Fibroblast of pulmonary artery (primary cell): ENCODE measurements at regions not wholly inside any gene's neighbourhood (a gene's known extent, or its start where the extent isn't known, plus 50 kb on each side); places are given as distances from the start of the nearest gene placed in this dataset.

ENCODE experiments used
- DNase-seq: peaks from one replicate; pipeline ENCODE4 v3.0.0-alpha.2; 2010; ENCODE audit warnings: low read depth
- H3K4me3 ChIP-seq: replicated peaks from 2 replicates; pipeline ENCODE4 v1.5.1; 2011; ENCODE audit warnings: low read depth, mild to moderate bottlenecking, control low read depth, low read length, moderate library complexity
- CTCF ChIP-seq: IDR thresholded peaks from 2 replicates; pipeline ENCODE4 v1.5.1; 2011; ENCODE audit warnings: mild to moderate bottlenecking, control low read depth, low read length, inconsistent platforms; ENCODE audit errors: missing control alignments

- no peak for TF ChIP-seq CTCF
- no peak for DNase-seq
- no peak overlapping the region for H3K4me3 ChIP-seq
Observed at GRCh38 chr2:239590995-239591915, 190.4 kb upstream of the HDAC4 start.

- DNase-seq = no peak
- no peak for TF ChIP-seq CTCF
- H3K4me3 ChIP-seq = no peak overlapping the region
Observed at GRCh38 chr2:239590276-239590675, 189.5 kb upstream of the HDAC4 start.

DNA sequence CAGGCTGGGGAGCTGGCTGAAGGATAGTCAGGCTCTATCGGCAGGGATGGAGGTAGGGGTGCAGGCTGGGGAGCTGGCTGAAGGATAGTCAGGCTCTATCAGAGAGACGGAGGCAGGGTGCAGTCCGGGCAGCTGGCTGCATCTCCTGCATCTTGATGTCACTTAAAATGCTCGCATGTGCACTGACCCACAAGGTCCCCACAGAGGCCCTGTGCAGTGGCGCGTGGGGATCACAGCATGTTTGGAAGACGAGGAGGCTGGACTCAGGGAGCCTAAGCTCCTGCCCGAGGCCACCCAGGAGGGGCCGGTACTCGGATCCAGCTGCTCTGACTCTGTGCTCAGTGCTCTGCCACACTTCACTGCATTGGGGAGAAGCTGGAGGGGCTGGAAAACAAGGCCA lies 189.0 kb upstream of the HDAC4 start:
- DNase-seq = no peak
- no peak for TF ChIP-seq CTCF
- H3K4me3 ChIP-seq = no peak overlapping the region

- H3K4me3 ChIP-seq = no peak overlapping the region
- TF ChIP-seq CTCF = no peak
- no peak for DNase-seq
Observed at GRCh38 chr2:239589270-239589825, 188.5 kb upstream of the HDAC4 start.

- no peak overlapping the region for H3K4me3 ChIP-seq
- TF ChIP-seq CTCF = no peak
- DNase-seq = no peak
Observed at GRCh38 chr2:239588451-239589269, 187.8 kb upstream of the HDAC4 start.

DNA sequence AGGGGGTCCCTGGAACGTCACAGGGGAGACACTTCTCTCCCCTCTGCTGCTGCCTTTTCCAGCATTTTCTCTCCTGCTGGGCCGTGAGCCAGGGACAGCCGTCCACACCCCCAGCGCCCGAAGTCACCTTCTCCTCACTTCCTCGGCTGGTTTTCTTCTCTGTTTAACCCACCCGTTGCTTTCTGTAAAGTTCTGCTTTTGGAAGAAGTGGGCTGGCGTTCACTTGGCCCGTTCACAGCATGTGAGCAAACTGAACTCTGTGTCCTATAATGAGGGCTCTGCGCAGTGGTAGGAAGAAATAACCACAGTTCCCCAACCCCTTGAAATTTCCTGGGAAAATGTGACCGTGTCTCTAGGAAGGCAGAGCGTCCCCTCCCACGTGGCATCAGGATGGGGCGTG lies 187.0 kb upstream of the HDAC4 start:
- H3K4me3 ChIP-seq = no peak overlapping the region
- no peak for TF ChIP-seq CTCF
- no peak for DNase-seq
